Psoas muscle (tissue), 7 donors: ENCODE measurements at regions not wholly inside any gene's neighbourhood (a gene's known extent, or its start where the extent isn't known, plus 50 kb on each side); places are given as distances from the start of the nearest gene placed in this dataset.

ENCODE experiments used
- ATAC-seq, 4 donors: fragments of 200-7000 bp; cut with Tn5 transposase; one replicate each; pipeline ENCODE4 v1.9.1; 2020; ENCODE audit warnings: moderate library complexity in 3 of 4, mild to moderate bottlenecking in 2 of 4
- DNase-seq, 2 donors: peaks; one replicate each; pipeline ENCODE4 v3.0.0-alpha.2; 2020
- H3K27ac ChIP-seq: fragments of 200-600 bp; one replicate; pipeline ENCODE4 v1.8.0; 2022
- H3K27me3 ChIP-seq, 3 donors: fragments of 200-600 bp in 1 of 3; one replicate each; pipeline versions ENCODE4 v1.6.1 to v1.8.0; 2013 to 2022; ENCODE audit warnings: low read length in 2 of 3, mild to moderate bottlenecking in 2 of 3, moderate library complexity in 1 of 3; ENCODE audit not compliant: insufficient read depth in 3 of 3
- H3K36me3 ChIP-seq, 2 donors: fragments of 200-600 bp in 1 of 2; one replicate each; pipeline versions ENCODE4 v1.6.1 to v1.8.0; 2013 to 2022; ENCODE audit warnings: low read depth in 1 of 2, mild to moderate bottlenecking in 1 of 2, moderate library complexity in 1 of 2; ENCODE audit not compliant: insufficient read depth in 1 of 2
- H3K4me1 ChIP-seq: fragments of 200-600 bp; one replicate; pipeline ENCODE4 v1.8.0; 2022
- H3K4me3 ChIP-seq: fragments of 200-600 bp; one replicate; pipeline ENCODE4 v1.8.0; 2022; ENCODE audit warnings: mild to moderate bottlenecking
- H3K9me3 ChIP-seq: fragments of 200-600 bp; one replicate; pipeline ENCODE4 v1.8.0; 2022
- CTCF ChIP-seq: fragments of 200-600 bp; IDR thresholded peaks from one replicate; pipeline ENCODE4 v1.8.0; 2022; ENCODE audit warnings: antibody characterized with exemption
- WGBS, 3 donors: extraction: QIAGEN DNeasy Blood & Tissue Kit; methylation state at CpG; one replicate each; pipeline versions ENCODE4 v1.1.6 to v1.1.7; 2013; 5-methylcytosine and 5-hydroxymethylcytosine counted together
- intact Hi-C, 2 donors: fragments of 100-400 bp; cut with DNase I; formaldehyde crosslinking; loops; one replicate each; pipeline versions ENCODE4 v1.11.0 to v1.14.2; 2022
- donor health status: healthy with polysubstance abuse.
- donor health status: DM: no; HTN: no; CAD: no; lungs with moderate emphysema.
- donor health status: Bipolar disorder and iron deficiency.
- donor health status: healthy.
- donor health status: DM: yes; HTN: yes; CAD: no.
- donor health status: DM: no; HTN: no; CAD: no.
- donor health status: DM: yes; HTN: yes; CAD: no.

GRCh38 chr5:116754556-116754955, 179.9 kb upstream of the SEMA6A start:
- H3K9me3 ChIP-seq: no peaks in the 10 kb centered on the region

DNA sequence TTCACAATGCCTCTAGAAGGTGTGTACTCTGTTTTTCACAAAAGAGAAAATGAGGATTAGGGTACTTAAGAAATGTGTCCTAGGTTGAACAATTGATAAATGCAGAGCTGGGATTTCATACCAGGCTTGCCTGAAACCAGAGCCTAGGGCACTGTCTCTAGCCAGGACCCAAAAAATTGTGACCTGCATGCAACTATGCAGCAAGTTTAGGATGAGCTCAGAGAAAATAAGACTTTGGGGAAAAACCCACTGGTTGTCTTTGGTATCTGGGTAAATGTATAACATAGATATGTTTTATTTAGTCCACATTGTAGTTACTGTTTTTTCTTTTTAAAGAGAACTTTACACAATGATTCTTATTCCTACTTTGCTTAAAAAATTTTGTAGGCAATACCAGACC, 177.1 kb upstream of the SEMA6A start:
- Histone ChIP-seq H3K4me1 (no peaks in the 10 kb centered on the region), H3K27ac (no peak overlapping the region), H3K36me3 (no peaks in the 10 kb centered on the region), H3K4me3 (no peak overlapping the region), H3K9me3 (no peaks in the 10 kb centered on the region), H3K27me3 (no peaks in the 10 kb centered on the region)
- ATAC-seq (no peak), DNase-seq (no peak)
- no peak for TF ChIP-seq CTCF
- intact Hi-C loops: no loop called here

More at GRCh38 chr5:116754556-116754955, 179.9 kb upstream of the SEMA6A start:
- DNase-seq (no peak), ATAC-seq (no peak)
- H3K36me3 ChIP-seq: no peaks in the 10 kb centered on the region
- no peaks in the 10 kb centered on the region for H3K4me1 ChIP-seq
- H3K27me3 ChIP-seq: no peaks in the 10 kb centered on the region
- H3K4me3 ChIP-seq: no peak overlapping the region
- intact Hi-C loops: no loop called here
- TF ChIP-seq CTCF: no peak
- no peak overlapping the region for H3K27ac ChIP-seq

DNA sequence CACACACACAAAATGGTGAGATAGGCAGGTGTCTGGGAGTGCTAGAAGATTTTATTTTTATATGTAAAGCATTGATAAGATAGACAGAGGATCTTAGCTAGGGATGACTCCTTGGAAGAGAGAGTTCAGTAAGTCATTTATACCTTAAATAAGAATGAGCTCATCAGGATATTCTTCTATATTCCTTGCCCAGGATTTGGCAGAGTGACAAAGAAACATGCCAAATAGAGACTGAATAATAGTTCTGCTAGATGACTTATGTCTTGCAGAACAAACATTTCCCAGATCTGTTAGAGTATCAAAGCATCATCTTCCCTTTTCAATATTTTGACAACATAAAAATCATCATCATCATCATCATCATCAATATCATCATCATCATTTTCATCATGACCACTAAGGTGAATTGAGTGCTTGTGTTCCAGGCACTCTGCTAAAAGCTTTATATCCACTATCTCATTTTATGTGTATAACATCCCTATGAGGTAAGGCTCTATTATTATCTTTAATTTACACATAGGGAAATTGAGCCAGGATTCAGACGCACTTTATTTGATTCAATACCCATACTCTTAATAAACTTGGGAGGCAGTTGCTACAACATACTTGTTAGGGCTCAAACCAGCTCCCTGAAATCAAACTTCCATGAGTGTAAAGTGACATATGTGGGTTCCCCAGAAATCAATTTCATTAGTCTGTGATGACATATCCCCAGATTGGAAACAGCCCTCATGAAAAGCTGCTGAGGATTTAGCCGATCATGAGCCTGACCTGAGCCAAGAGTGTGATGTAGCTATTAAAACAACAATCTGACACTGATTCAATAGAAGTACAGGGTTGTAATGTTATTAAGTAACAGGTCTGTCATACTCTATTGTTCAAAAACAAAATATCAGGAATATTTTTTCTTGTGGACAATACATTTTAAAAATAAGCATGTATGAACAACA, 176.3 kb upstream of the SEMA6A start:
- DNase-seq (no peak), ATAC-seq (no peak)
- Histone ChIP-seq H3K27ac (no peak overlapping the region), H3K36me3 (no peaks in the 10 kb centered on the region), H3K4me1 (no peaks in the 10 kb centered on the region), H3K4me3 (no peak overlapping the region), H3K9me3 (no peaks in the 10 kb centered on the region), H3K27me3 (no peaks in the 10 kb centered on the region)
- no peak for TF ChIP-seq CTCF
- intact Hi-C loops: no loop called here
- 60 to 78% (median 64%) methylated on average over 2 of the region's 2 CpGs for WGBS, 3 donors

DNA sequence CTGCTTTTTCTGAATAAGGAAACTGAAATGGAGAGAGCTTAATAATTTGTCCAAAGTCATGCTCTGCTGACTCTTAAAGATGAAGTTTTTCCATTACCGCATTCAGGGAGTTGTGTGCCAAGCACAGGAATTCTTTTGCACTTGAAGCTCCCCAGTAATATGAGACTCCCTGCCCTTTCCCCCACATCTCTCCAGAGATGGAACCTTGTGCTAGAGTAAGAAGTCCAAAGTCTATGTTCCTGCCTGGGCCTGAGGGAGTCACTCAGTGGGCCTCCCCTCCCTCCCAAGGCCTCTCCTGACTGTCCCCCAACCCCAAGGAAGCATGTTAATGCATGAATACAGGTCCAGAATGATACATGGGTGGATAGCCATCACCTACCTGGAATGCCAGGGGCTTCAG, 173.3 kb upstream of the SEMA6A start:
- Histone ChIP-seq H3K4me3 (no peak overlapping the region), H3K27ac (no peak overlapping the region), H3K4me1 (no peaks in the 10 kb centered on the region), H3K27me3 (no peaks in the 10 kb centered on the region), H3K36me3 (no peaks in the 10 kb centered on the region), H3K9me3 (no peaks in the 10 kb centered on the region)
- TF ChIP-seq CTCF: no peak
- DNase-seq: no peak
- ATAC-seq: no peak
- 39 to 48% (median 40%) methylated on average over 1 of the region's 1 CpG for WGBS, 3 donors
- intact Hi-C loops: no loop called here

DNA sequence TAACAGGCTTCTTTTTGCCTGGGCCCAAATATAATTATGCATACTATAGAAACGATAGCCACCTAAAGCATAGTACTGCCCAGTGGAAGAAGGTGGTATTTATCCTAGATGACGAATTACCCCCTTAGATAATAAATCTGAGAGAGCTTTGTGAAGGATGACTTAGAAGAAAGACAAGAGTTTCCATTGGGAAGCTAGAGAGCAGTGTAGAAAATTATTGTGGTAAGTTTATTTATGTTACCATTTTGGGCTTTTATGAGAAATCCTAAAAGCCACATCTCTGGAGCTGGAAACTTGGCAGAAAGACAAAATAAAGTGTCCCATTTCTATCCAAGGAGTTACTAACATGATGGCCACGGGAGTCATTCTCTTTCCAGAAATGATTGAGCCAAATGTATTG, 172.0 kb upstream of the SEMA6A start:
- H3K4me1 ChIP-seq: no peaks in the 10 kb centered on the region
- H3K9me3 ChIP-seq: no peaks in the 10 kb centered on the region
- no peaks in the 10 kb centered on the region for H3K27me3 ChIP-seq
- no peak overlapping the region for H3K27ac ChIP-seq
- intact Hi-C loops: no loop called here
- ATAC-seq (no peak), DNase-seq (no peak)
- H3K36me3 ChIP-seq: no peaks in the 10 kb centered on the region
- TF ChIP-seq CTCF: no peak
- H3K4me3 ChIP-seq: no peak overlapping the region
- 67 to 77% (median 70%) methylated on average over 3 of the region's 3 CpGs for WGBS, 3 donors
